MM.1S (cell line): ENCODE measurements at regions not wholly inside any gene's neighbourhood (a gene's known extent, or its start where the extent isn't known, plus 50 kb on each side); places are given as distances from the start of the nearest gene placed in this dataset.

ENCODE experiments used
- CTCF ChIP-seq: fragments of 300-600 bp; sonication (generic); IDR thresholded peaks from 2 replicates; pipeline ENCODE4 v1.5.1; 2016; ENCODE audit warnings: antibody characterized with exemption, low read length, mixed read lengths
- EZH2 ChIP-seq: fragments of 300-600 bp; sonication (generic); optimal IDR thresholded peaks from 2 replicates; pipeline ENCODE3; 2017; ENCODE audit warnings: low read depth, mild to moderate bottlenecking, antibody characterized with exemption, low read length, mixed read lengths
- EZH2phosphoT487 ChIP-seq: fragments of 300-600 bp; sonication (generic); IDR thresholded peaks from 2 replicates; pipeline ENCODE4 v1.6.1; 2018; ENCODE audit warnings: antibody characterized with exemption, low read length

- TF ChIP-seq CTCF (no peak), EZH2 (no peak), EZH2phosphoT487 (no peak)
These were observed 65.2 kb upstream of the FIGN start for GRCh38 chr2:163800951-163801381.
